Tibial artery (tissue), 4 donors: ENCODE measurements at regions not wholly inside any gene's neighbourhood (a gene's known extent, or its start where the extent isn't known, plus 50 kb on each side); places are given as distances from the start of the nearest gene placed in this dataset.

Source experiments
- DNase-seq, 2 donors: peaks; one replicate each; pipeline ENCODE4 v3.0.0-alpha.2; 2019
- H3K27ac ChIP-seq, 2 donors: fragments of 200-600 bp; sonication (generic) in 1 of 2; 1 replicate in 1 of 2; 2 replicates in 1 of 2; pipeline ENCODE4 v1.5.1; 2018 to 2019; ENCODE audit warnings: mild to moderate bottlenecking in 1 of 2
- H3K27me3 ChIP-seq, 2 donors: fragments of 200-600 bp; sonication (generic) in 1 of 2; one replicate each; pipeline versions ENCODE4 v1.5.1 to v1.6.0; 2016 to 2019
- H3K36me3 ChIP-seq, 3 donors: fragments of 200-600 bp; sonication (generic) in 2 of 3; one replicate each; pipeline ENCODE4 v1.5.1; 2016 to 2019; ENCODE audit warnings: mild to moderate bottlenecking in 2 of 3
- H3K4me1 ChIP-seq, 4 donors: fragments of 200-600 bp; sonication (generic) in 2 of 4; 1 replicate in 3 of 4; 2 replicates in 1 of 4; pipeline ENCODE4 v1.5.1; 2016 to 2019
- H3K4me3 ChIP-seq, 2 donors: fragments of 200-600 bp; sonication (generic) in 1 of 2; 1 replicate in 1 of 2; 2 replicates in 1 of 2; pipeline ENCODE4 v1.5.1; 2018 to 2019; ENCODE audit warnings: mild to moderate bottlenecking in 2 of 2
- H3K9me3 ChIP-seq, 3 donors: fragments of 200-600 bp; sonication (generic) in 1 of 3; one replicate each; pipeline ENCODE4 v1.5.1; 2016 to 2019
- CTCF ChIP-seq, 2 experiments: fragments of 200-600 bp in 1 of 2; fragments of 450-650 bp in 1 of 2; IDR thresholded peaks; one replicate each; pipeline ENCODE4 v1.5.1; 2017 to 2019; ENCODE audit warnings: antibody characterized with exemption in 2 of 2, mild to moderate bottlenecking in 1 of 2, moderate library complexity in 1 of 2
- intact Hi-C: fragments of 100-400 bp; cut with DNase I; formaldehyde crosslinking; loops from one replicate; pipeline ENCODE4 v1.15.0; 2023; ENCODE audit warnings: low total_unique reads

DNA sequence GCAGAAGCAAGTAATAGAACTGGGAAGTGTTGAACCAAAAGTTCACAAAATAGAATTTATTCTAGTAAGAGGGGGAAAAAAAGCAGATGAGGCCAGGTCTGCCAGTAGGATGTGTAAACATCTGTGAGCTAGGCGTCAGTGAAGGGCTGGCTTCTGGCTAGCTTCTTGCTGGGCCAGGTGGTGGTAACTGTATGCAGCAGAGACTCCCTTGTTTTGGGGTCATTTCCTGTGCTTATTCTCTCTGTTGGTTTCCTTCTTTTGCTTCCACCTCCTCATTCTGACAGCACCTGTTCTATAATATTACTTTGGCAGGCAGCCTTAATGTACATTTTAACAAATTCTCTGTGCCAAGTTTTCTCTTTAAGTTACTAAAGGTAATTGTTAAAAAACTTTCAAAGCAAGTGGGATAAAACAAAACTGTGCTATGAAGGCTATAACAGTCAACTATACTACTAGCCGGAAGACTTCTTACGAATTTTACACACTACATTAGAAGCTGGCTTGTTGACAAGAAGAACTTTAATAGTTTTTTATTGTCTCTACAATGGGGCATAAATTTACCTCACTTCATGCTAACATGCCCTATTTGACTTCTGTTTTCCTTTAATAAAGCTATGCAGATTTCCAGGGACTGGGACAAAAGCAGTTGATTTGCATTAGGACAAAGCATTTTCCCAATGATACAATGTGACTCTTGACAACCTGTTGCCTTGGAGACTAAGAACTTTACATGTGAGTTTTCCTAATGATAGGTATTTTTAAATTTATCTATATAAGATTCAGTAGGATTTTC is 318.8 kb upstream of the NAALADL2 start:
- no peaks in the 10 kb centered on the region for H3K36me3 ChIP-seq

GRCh38 chr3:174541708-174542315 is 317.3 kb upstream of the NAALADL2 start:
- no peaks in the 10 kb centered on the region for H3K27me3 ChIP-seq
- H3K4me1 ChIP-seq: no peaks in the 10 kb centered on the region
- no peak overlapping the region for H3K27ac ChIP-seq
- intact Hi-C loops: no loop called here
- no peaks in the 10 kb centered on the region for H3K9me3 ChIP-seq
- no peak overlapping the region for H3K4me3 ChIP-seq
- no peak for DNase-seq
- no peak for TF ChIP-seq CTCF (IDR thresholded peaks at IDR 0.05)
- no peaks in the 10 kb centered on the region for H3K36me3 ChIP-seq

More for the DNA sequence above, 318.8 kb upstream of the NAALADL2 start:
- H3K4me1 ChIP-seq: no peaks in the 10 kb centered on the region
- H3K27ac ChIP-seq: no peak overlapping the region
- H3K9me3 ChIP-seq: no peaks in the 10 kb centered on the region
- intact Hi-C loops: no loop called here
- TF ChIP-seq CTCF (IDR thresholded peaks at IDR 0.05): no peak
- no peak overlapping the region for H3K4me3 ChIP-seq
- DNase-seq: no peak
- no peaks in the 10 kb centered on the region for H3K27me3 ChIP-seq

- Histone ChIP-seq H3K27ac (no peak overlapping the region), H3K4me3 (no peak overlapping the region), H3K4me1 (peaks cover 0 to 11% (median 0%) of the 10 kb centered on the region in 4 donors), H3K36me3 (no peaks in the 10 kb centered on the region), H3K9me3 (no peaks in the 10 kb centered on the region), H3K27me3 (no peaks in the 10 kb centered on the region)
- no peak for TF ChIP-seq CTCF (IDR thresholded peaks at IDR 0.05)
- no peak for DNase-seq
- intact Hi-C loops: no loop called here
Observed at GRCh38 chr3:174547801-174548435, 311.2 kb upstream of the NAALADL2 start.

DNA sequence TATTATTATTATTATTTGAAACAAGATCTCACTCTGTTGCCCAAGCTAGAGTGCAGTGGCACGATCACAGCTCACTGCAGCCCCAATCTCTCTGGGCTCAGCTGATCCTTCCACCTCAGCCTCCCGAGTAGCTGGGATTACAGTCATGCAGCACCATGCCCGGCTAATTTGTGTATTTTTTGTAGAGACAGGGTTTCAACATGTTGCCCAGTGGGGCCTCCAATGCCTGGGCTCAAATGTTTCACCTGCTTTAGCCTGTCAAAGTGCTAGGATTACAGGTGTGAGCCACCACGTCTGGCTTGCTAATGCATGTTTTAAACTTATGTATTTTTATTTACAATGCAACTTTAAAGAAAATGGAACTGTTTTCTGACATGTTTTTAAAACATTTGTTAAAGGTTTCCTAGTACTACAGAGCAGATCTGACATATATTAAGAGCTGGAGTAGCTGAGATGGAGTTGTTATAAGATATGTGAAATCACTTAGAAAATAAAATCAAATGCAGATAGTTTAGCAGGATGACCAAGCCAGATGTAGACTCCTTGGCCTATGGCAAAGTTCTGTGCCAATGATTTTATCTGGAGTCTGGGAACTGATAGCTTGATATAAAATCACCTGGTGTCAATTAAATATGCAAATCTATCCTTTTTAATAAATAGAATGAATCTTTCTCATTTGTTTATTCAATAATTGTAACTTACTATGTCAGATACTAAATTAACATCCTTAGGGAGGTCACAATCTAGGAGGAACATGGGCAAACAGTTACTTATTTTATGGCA is 310.1 kb upstream of the NAALADL2 start:
- no peak for DNase-seq
- no peaks in the 10 kb centered on the region for H3K27me3 ChIP-seq
- intact Hi-C loops: no loop called here
- no peak overlapping the region for H3K4me3 ChIP-seq
- H3K27ac ChIP-seq: no peak overlapping the region
- H3K9me3 ChIP-seq: no peaks in the 10 kb centered on the region
- no peaks in the 10 kb centered on the region for H3K36me3 ChIP-seq
- peaks cover 0 to 11% (median 0%) of the 10 kb centered on the region in 4 donors for H3K4me1 ChIP-seq
- no peak for TF ChIP-seq CTCF (IDR thresholded peaks at IDR 0.05)

GRCh38 chr3:174581558-174581957 is 277.6 kb upstream of the NAALADL2 start:
- Histone ChIP-seq H3K4me3 (no peak overlapping the region), H3K27ac (no peak overlapping the region), H3K4me1 (no peaks in the 10 kb centered on the region), H3K27me3 (no peaks in the 10 kb centered on the region), H3K9me3 (no peaks in the 10 kb centered on the region), H3K36me3 (peaks cover 0 to 4% (median 0%) of the 10 kb centered on the region in 3 donors)
- TF ChIP-seq CTCF (IDR thresholded peaks at IDR 0.05): no peak
- intact Hi-C loops: no loop called here
- no peak for DNase-seq
